Osteocyte (in vitro differentiated cells): ENCODE measurements at regions not wholly inside any gene's neighbourhood (a gene's known extent, or its start where the extent isn't known, plus 50 kb on each side); places are given as distances from the start of the nearest gene placed in this dataset.

ENCODE experiments used
- DNase-seq: peaks from one replicate; pipeline ENCODE4 v3.0.0; 2021; ENCODE audit warnings: mixed read lengths; ENCODE audit not compliant: unreplicated experiment; ENCODE audit errors: extremely low spot score
- H3K27ac Mint-ChIP-seq: one replicate; pipeline ENCODE4 v1.8.0; 2021; ENCODE audit warnings: mild to moderate bottlenecking, mixed read lengths; ENCODE audit not compliant: unreplicated experiment
- H3K27me3 Mint-ChIP-seq: one replicate; pipeline ENCODE4 v1.8.0; 2021; ENCODE audit warnings: mixed read lengths; ENCODE audit not compliant: unreplicated experiment
- H3K36me3 Mint-ChIP-seq: one replicate; pipeline ENCODE4 v1.8.0; 2021; ENCODE audit warnings: mixed read lengths; ENCODE audit not compliant: unreplicated experiment
- H3K4me1 Mint-ChIP-seq: one replicate; pipeline ENCODE4 v1.8.0; 2021; ENCODE audit warnings: mixed read lengths; ENCODE audit not compliant: unreplicated experiment
- H3K4me3 Mint-ChIP-seq: one replicate; pipeline ENCODE4 v1.8.0; 2021; ENCODE audit warnings: mild to moderate bottlenecking, moderate library complexity, mixed read lengths; ENCODE audit not compliant: unreplicated experiment
- H3K9me3 Mint-ChIP-seq: one replicate; pipeline ENCODE4 v1.8.0; 2021; ENCODE audit warnings: mixed read lengths; ENCODE audit not compliant: unreplicated experiment
- TF ChIP-seq, protein P1 (sequence below): fragments of 200-600 bp; sonication (generic); IDR thresholded peaks from 2 replicates; pipeline ENCODE4 v1.5.0; 2021; ENCODE audit warnings: antibody characterized with exemption, mild to moderate bottlenecking, moderate library complexity

DNA sequence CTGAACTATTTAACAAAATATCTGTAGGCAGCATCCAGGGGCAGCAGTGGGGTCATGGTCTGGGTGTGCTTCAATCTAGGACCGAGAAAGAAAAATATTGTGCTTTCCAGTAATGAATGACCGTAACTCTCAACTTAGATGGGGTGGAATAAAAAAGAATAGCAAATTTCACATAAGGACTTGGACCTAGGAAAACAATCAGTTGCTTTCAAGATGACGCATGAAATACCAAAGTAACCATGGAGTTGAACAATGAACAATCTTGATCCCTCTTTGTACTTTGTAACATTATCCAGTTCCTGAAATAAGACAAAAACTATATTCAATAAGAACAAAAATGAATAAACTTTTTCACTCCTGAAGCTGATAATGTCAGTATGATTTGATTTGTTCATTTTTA, 167.1 kb downstream of the C7orf25 start:
- H3K4me1 Mint-ChIP-seq = peaks cover 19% of the 10 kb centered on the region
- no peak overlapping the region for H3K4me3 Mint-ChIP-seq
- peaks cover 36% of the 10 kb centered on the region for H3K27me3 Mint-ChIP-seq
- peaks cover 11% of the 10 kb centered on the region for H3K9me3 Mint-ChIP-seq
- TF ChIP-seq, protein P1, sequence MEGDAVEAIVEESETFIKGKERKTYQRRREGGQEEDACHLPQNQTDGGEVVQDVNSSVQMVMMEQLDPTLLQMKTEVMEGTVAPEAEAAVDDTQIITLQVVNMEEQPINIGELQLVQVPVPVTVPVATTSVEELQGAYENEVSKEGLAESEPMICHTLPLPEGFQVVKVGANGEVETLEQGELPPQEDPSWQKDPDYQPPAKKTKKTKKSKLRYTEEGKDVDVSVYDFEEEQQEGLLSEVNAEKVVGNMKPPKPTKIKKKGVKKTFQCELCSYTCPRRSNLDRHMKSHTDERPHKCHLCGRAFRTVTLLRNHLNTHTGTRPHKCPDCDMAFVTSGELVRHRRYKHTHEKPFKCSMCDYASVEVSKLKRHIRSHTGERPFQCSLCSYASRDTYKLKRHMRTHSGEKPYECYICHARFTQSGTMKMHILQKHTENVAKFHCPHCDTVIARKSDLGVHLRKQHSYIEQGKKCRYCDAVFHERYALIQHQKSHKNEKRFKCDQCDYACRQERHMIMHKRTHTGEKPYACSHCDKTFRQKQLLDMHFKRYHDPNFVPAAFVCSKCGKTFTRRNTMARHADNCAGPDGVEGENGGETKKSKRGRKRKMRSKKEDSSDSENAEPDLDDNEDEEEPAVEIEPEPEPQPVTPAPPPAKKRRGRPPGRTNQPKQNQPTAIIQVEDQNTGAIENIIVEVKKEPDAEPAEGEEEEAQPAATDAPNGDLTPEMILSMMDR = no peak
- no peaks in the 10 kb centered on the region for H3K36me3 Mint-ChIP-seq
- no peak for DNase-seq
- no peak overlapping the region for H3K27ac Mint-ChIP-seq

DNA sequence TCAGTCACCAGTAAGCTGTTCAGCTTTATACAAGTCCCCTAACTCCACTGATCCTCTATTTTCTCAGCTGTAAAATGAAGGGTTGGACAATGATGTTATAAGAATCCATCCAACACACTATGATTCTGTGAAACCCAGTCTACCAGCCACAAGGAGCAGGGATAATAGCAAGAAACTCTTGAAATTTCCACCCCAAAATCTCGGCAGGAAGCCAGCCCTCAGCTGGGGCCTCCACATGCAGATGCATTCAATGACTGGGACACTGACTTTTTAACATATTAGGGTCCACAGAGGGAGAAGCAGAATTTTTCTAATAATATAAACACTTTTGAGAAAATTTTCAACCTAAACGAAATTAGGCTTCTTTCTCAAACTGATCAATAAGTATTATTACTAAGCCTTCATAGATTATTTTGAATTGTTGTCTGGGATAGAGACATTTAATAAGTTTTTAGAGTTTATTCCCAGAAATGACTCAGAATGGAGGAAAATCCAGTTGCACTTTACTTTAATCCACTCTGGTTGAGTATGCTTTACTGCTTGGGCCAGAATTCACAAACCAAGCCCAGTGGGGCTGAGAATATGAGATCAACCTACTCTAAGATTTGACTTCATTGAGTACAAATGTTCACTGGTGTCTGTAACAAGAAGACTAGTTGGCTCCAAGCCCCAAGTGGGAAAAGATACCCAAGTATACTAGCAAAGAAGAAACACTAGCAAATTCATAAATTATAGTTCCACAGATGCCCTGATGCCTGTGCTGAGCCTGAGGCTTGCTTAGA, 168.6 kb downstream of the C7orf25 start:
- DNase-seq = no peak
- Mint-ChIP-seq H3K9me3 (peaks cover 4% of the 10 kb centered on the region), H3K4me1 (peaks cover 19% of the 10 kb centered on the region), H3K27ac (no peak overlapping the region), H3K27me3 (peaks cover 39% of the 10 kb centered on the region), H3K36me3 (no peaks in the 10 kb centered on the region), H3K4me3 (no peak overlapping the region)
- TF ChIP-seq, protein P1 = no peak

DNA sequence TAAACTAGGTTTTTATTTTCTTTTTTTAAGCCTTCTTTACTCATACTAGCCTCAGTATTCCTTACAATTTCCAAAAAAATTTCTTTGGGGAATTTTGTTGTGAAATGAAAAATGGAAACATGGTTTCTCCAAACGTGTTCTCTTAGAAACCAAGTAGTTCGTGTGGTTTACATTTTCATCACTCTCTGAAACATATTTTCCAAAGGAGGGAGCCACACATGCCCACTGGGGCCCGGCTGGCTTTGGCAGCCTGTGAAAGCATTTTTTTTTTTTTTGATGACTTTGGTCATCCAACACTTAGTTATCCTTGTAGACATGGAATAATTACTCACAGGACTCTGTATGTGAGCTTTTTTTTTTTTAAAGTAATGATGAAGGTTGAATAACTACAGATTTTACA, 169.6 kb downstream of the C7orf25 start:
- Mint-ChIP-seq H3K27ac (no peak overlapping the region), H3K36me3 (no peaks in the 10 kb centered on the region), H3K27me3 (peaks cover 41% of the 10 kb centered on the region), H3K4me1 (peaks cover 19% of the 10 kb centered on the region), H3K9me3 (peaks cover 4% of the 10 kb centered on the region), H3K4me3 (no peak overlapping the region)
- TF ChIP-seq, protein P1 = no peak
- DNase-seq = no peak

DNA sequence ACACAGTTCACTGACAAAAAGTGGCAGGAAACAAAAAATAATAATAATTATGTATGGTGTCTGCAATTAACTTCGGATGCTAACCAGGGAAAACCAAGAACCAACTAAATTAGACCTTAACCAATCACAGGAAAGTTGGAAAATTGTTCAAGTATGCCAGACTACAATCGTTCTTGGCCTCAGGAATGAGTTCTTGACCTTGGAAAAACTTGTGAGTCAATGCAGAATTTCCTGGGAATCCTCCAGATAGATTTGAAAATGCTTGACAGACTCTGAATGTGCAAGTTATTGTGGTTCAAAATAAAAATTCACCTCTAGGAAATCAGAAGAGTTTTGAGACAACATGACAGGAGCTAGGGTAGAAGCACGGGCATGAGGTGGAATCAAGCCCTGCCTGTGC, 171.5 kb downstream of the C7orf25 start:
- no peaks in the 10 kb centered on the region for H3K36me3 Mint-ChIP-seq
- H3K27ac Mint-ChIP-seq = no peak overlapping the region
- H3K4me3 Mint-ChIP-seq = no peak overlapping the region
- H3K27me3 Mint-ChIP-seq = peaks cover 45% of the 10 kb centered on the region
- no peak for DNase-seq
- H3K9me3 Mint-ChIP-seq = no peaks in the 10 kb centered on the region
- TF ChIP-seq, protein P1 = no peak
- peaks cover 10% of the 10 kb centered on the region for H3K4me1 Mint-ChIP-seq

DNA sequence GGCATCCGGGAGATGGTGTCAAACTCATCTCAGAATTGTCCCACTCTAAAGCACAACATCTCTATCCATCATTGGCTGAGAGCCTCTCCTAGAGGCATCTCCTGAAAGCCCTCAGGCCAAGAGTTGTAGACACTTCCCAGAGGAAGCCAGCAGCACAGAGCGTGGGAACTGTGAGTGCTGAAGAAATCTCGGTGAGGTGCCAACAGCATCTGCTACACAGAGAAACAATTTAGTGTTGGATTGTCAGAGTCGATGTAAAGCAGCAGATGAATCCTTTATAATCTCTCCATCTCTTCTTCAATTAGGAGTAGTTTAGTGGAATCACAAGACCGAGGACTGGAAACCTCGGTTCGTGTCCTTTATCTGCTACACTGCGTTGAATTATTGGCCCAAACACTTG, 172.2 kb downstream of the C7orf25 start:
- Mint-ChIP-seq H3K36me3 (no peaks in the 10 kb centered on the region), H3K27me3 (peaks cover 50% of the 10 kb centered on the region), H3K4me1 (peaks cover 3% of the 10 kb centered on the region), H3K4me3 (no peak overlapping the region), H3K9me3 (no peaks in the 10 kb centered on the region), H3K27ac (no peak overlapping the region)
- TF ChIP-seq, protein P1 = no peak
- no peak for DNase-seq
